LoVo (cell line): ENCODE measurements at regions not wholly inside any gene's neighbourhood (a gene's known extent, or its start where the extent isn't known, plus 50 kb on each side); places are given as distances from the start of the nearest gene placed in this dataset.
"Not testable (repeated sequence)": the region's sequence is repeated elsewhere in the genome, so short reads cannot be mapped to it uniquely, and the experiment has no call there.

Source experiments
- DNase-seq: peaks from one replicate; pipeline ENCODE4 v3.0.0-alpha.2; 2016; ENCODE audit warnings: low spot score

DNA sequence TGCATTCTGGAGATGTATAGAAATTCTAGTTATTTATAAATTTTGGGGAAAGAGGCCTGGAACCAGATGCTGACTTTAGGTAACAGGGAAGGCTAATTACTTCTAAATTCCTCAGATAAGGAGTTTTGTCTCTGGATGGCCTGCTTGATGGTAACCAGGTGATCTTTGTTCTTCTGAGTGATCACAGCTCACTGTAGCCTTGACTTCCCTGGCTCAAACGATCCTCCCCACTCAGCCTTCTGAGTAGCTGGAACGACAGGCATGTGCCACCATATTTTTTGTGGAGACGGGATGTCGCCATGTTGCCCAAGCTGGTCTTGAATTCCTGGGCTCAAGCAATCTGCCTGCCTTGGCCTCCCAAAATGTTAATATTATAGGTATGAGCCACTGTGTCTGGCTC is 54.4 kb upstream of the MSH6 start:
- no peak for DNase-seq

DNA sequence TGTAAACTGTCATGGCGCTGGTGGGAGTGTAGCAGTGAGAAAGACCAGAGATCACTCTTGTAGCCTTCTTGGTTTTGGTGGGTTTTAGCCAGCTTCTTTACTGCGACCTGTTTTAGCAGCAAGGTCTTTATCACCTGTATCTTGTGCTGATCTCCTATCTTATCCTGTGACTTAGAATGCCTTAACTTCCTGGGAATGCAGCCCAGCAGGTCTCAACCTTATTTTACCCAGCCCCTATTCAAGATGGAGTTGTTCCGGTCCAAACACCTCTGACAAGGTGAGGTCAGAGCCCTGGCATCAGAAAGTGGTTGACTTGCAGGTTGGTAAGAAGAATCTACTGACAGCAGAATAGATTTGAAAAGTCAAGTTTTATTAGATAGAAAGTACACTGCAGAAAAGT is 55.0 kb upstream of the MSH6 start:
- no peak for DNase-seq

- DNase-seq = not testable (repeated sequence)
These were observed 56.0 kb upstream of the MSH6 start for GRCh38 chr2:47726978-47727377.

GRCh38 chr2:47725808-47726207 is 57.1 kb upstream of the MSH6 start:
- DNase-seq = no peak

- no peak for DNase-seq
These were observed 58.5 kb upstream of the MSH6 start for GRCh38 chr2:47724221-47724981.

DNA sequence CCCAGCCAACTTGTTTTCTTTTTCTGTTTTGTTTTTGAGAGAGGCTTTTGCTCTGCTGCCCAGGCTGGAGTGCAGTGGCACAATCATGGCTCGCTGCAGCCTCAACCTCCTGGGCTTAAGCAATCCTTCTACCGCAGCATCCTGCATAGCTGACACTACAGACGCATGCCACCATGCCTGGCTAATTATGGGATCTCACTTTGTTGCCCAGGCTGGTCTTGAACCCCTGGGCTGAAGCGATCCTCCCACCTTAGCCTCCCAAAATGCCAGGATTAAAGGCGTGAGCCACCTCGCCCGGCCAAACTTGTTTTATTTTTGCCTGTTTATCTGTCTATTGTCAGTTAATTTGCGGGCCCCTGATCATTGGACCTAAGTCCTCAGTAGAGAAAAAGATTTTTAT is 61.6 kb upstream of the MSH6 start:
- no peak for DNase-seq

DNA sequence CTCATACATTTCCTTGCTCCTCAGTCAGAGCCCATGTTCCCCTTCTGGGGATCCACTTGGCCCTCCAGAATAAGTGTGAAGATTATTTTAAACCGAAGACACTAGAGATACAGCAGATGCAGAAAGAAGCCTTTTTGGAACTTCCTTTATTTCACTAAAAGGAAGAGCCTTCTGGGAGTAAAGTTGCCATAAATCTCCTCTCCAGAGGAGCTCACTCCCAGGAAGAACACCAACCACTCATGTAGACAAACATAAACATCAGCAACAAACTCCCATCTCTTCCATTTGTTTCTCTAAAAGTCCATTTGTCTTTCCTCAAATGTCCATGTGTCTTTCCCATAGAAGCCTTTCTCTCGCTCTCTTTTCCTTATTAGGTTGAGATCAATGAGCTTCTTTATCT is 62.4 kb upstream of the MSH6 start:
- DNase-seq = no peak

DNA sequence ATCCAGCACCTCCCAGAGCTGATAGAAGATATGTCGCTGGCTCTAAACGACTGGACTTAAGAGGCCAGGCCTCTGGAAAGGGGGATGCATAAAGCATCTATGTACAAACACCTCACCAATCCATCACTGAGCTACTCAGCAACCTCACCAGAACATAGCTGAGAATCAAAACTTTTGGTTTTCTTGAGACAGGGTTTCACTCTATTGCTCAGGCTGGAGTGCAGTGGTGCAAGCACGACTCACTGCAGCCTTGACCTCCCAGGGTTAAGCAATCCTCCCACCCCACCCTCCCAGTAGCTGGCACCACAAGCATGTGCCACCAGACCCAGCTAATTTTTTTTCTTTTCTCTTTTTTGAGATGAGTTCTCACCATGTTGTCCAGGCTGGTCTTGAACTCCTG is 62.9 kb upstream of the MSH6 start:
- no peak for DNase-seq

DNA sequence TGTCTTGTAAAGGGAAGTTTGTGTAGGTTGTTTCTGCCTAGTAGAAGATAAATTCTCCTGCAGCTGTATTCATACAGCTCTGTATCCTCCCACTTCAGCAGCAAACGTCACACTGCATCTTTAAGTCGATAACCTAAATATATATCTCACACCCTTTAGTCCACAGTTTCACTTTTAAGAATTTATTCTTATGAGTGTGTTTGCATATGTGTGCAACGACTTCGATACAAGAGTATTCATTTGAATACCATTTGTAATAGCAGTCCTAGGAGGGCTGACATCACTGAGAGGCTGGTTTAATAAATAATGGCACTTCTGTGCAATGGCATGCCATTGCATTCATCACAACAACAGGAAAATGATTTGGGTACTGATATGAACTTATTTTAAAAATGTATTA is 63.8 kb upstream of the MSH6 start:
- no peak for DNase-seq

DNA sequence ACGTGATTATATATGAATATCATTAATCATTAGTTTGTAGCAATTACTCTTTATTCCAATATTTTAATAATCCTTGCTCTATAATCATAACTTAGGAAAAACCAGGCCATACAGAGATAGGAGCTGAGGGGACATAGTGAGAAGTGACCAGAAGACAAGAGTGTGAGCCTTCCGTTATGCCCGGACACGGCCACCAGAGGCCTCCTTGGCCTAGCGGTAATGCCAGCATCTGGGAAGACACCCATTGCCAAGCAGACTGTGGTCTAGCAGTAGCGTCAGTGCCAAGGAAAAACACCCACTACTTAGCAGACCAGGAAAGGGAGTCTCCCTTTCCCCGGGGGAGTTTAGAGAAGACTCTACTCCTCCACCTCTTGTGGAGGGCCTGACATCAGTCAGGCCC is 66.6 kb upstream of the MSH6 start:
- not testable (repeated sequence) for DNase-seq

DNA sequence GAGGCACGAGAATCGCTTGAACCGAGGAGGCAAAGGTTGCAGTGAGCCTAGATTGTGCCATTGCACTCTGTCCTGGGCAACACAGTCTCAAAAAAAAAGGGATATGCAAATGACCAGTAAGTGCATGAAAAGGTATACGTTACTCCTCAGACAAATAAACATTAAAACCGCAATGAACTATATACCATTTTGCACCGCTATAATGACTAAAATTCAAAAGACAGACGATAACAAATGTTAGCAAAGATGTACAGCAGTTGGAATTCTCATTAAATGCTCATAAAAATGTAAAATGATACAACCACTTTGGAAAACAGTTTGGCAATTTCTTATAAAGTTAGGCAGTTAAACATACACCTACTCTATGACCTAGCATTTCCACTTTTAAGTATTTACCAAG is 67.4 kb upstream of the MSH6 start:
- DNase-seq = no peak

- DNase-seq = no peak
These were observed 74.0 kb upstream of the MSH6 start for GRCh38 chr2:47708801-47709499.

DNA sequence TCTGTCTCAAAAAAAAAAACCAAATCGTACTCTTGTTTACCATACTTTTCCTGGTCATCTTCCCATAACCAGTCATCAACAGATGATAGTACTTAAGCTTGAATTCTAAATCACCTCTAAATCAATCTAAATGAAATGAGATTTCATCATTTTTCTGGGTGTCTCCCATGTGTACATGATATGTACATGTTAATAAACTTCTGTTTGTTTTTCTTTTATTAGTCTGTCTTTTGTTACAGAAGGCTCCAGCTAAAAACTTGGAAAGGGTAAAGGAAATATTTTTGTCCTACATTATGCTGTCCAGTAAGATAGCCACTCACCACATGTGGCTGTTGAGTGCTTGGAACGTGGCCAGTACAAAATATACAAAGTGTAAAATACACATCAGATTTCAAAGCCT is 78.7 kb upstream of the MSH6 start:
- no peak for DNase-seq

DNA sequence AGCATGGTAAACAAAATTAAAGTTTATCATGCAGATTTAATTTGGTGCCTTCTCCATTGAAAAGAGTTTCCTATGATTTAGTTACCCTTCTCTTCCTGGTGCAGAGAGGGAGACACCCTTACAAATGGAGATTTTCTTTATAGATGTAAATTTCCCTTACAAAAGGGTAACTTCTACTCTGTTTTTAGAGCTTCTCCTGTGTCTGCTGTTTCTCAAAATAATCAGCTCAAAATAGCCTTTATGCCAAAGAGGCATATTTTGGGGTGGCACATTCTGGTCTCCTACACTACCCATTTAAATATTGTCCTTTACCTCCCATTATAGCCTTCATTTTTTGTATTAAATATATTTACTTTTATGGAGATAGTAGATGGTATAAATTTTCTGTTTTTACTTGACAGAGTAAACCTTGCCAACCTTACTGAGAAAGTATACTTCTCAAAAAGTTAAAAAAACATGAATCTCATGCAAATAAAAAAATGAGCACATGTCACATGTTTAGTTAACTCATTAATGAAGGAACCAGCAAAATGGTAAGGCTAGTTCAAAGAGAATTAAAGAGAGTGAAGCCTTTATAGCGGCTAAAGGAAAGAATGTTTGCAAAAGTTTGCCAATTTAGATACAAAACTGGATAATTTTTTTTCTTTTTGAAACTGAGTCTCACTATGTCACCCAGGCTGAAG is 83.3 kb upstream of the MSH6 start:
- DNase-seq = no peak

DNA sequence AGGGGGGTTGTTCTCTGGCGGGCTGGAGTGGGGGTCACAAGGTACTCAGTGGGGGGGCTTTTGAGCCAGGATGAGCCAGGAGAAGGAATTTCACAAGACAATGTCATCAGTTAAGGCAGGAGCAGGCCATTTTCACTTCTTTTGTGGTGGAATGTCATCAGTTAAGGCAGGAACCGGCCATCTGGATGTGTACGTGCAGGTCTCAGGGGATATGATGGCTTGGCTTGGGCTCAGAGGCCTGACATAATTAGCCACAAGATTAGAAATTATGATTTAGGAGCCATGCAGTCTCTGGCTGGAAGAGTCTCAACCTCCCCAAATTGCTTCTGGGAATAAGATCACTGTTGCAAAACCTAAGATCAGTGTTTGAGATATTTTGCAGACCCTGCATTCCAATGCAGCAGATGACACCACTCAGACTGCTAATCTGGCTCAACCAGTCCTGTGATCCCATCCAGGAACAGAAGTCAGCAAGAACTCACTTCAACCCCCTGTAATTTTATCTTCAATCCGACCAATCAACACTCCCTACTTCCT is 84.4 kb upstream of the MSH6 start:
- DNase-seq = not testable (repeated sequence)

GRCh38 chr2:47697681-47698435 is 85.1 kb upstream of the MSH6 start:
- not testable (repeated sequence) for DNase-seq

DNA sequence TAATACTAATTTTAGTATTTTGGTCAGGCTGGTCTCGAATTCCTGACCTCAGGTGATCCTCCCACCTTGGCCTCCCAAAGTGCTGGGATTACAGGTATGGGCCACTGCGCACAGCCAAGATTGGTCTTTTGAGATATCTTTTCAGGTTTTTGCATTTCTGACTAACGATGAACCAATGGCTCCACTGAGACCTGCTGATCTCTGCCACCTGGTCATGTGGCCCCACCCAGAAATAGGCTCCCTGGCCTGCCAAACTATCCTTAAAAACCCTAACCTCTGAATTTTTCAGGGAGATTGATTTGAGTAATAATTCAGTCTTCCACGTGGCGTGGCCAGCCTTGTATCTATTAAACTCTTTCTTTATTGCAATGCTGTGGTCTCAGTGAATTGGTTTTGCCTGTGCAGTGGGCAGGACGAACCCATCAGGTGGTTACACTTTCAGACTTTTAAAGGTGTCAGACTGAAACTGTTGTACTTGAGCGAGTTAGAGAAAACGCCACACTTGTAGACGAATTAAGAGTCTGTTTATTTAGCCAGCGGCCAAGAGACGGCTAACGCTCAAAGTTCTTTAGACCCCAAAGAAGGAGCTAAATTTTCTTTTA is 85.8 kb upstream of the MSH6 start:
- DNase-seq = no peak

GRCh38 chr2:47696478-47696831 is 86.5 kb upstream of the MSH6 start:
- no peak for DNase-seq

GRCh38 chr2:47695800-47696477 is 87.0 kb upstream of the MSH6 start:
- no peak for DNase-seq

GRCh38 chr2:47694451-47694850 is 88.5 kb upstream of the MSH6 start:
- DNase-seq = not testable (repeated sequence)

- not testable (repeated sequence) for DNase-seq
These were observed 92.1 kb upstream of the MSH6 start for GRCh38 chr2:47690706-47691325.
